GM18951 (cell line): ENCODE measurements at regions not wholly inside any gene's neighbourhood (a gene's known extent, or its start where the extent isn't known, plus 50 kb on each side); places are given as distances from the start of the nearest gene placed in this dataset.

Experiments
- POLR2A ChIP-seq: IDR thresholded peaks from 4 replicates; pipeline ENCODE4 v1.6.1; 2011; ENCODE audit warnings: mild to moderate bottlenecking; ENCODE audit not compliant: insufficient read length, insufficient read depth; ENCODE audit errors: extremely low read depth
- in situ Hi-C: fragments of 300-500 bp; cut with MboI; formaldehyde crosslinking; loops from one replicate; pipeline ENCODE4 v1.12.0; 2022; ENCODE audit warnings: low sequenced_read_pairs, mixed read lengths, inconsistent platforms; ENCODE audit not compliant: unreplicated experiment

- in situ Hi-C loops, result no loop called here
- TF ChIP-seq POLR2A, result no peak
Observed at GRCh38 chr1:102190429-102190828, 193.7 kb upstream of the OLFM3 start.

GRCh38 chr1:102186536-102186935 is 189.8 kb upstream of the OLFM3 start:
- TF ChIP-seq POLR2A, result no peak
- in situ Hi-C loops, result no loop called here

- in situ Hi-C loops, result no loop called here
Observed at GRCh38 chr1:102185260-102185659, 188.5 kb upstream of the OLFM3 start.

GRCh38 chr1:102184477-102184876 is 187.8 kb upstream of the OLFM3 start:
- no peak for TF ChIP-seq POLR2A
- in situ Hi-C loops, result no loop called here

More at GRCh38 chr1:102185260-102185659, 188.5 kb upstream of the OLFM3 start:
- no peak for TF ChIP-seq POLR2A

GRCh38 chr1:102183711-102184110 is 187.0 kb upstream of the OLFM3 start:
- in situ Hi-C loops, result no loop called here

GRCh38 chr1:102182603-102183260 is 186.0 kb upstream of the OLFM3 start:
- in situ Hi-C loops, result no loop called here
- no peak for TF ChIP-seq POLR2A

More at GRCh38 chr1:102183711-102184110, 187.0 kb upstream of the OLFM3 start:
- no peak for TF ChIP-seq POLR2A

- no peak for TF ChIP-seq POLR2A
- in situ Hi-C loops, result no loop called here
Observed at GRCh38 chr1:102181341-102181740, 184.6 kb upstream of the OLFM3 start.

- no peak for TF ChIP-seq POLR2A
- in situ Hi-C loops, result no loop called here
Observed at GRCh38 chr1:102178480-102178879, 181.8 kb upstream of the OLFM3 start.

- in situ Hi-C loops, result no loop called here
Observed at GRCh38 chr1:102174259-102174863, 177.6 kb upstream of the OLFM3 start.

GRCh38 chr1:102172200-102172599 is 175.5 kb upstream of the OLFM3 start:
- no peak for TF ChIP-seq POLR2A
- in situ Hi-C loops, result no loop called here

More at GRCh38 chr1:102174259-102174863, 177.6 kb upstream of the OLFM3 start:
- TF ChIP-seq POLR2A, result no peak

- TF ChIP-seq POLR2A, result no peak
- in situ Hi-C loops, result no loop called here
Observed at GRCh38 chr1:102163799-102164198, 167.1 kb upstream of the OLFM3 start.

- TF ChIP-seq POLR2A, result no peak
- in situ Hi-C loops, result no loop called here
Observed at GRCh38 chr1:102151242-102151641, 154.5 kb upstream of the OLFM3 start.

- in situ Hi-C loops, result no loop called here
- no peak for TF ChIP-seq POLR2A
Observed at GRCh38 chr1:102120910-102121309, 124.2 kb upstream of the OLFM3 start.

- TF ChIP-seq POLR2A, result no peak
- in situ Hi-C loops, result no loop called here
Observed at GRCh38 chr1:102118150-102118549, 121.4 kb upstream of the OLFM3 start.
